K562 (cell line): ENCODE measurements at regions not wholly inside any gene's neighbourhood (a gene's known extent, or its start where the extent isn't known, plus 50 kb on each side); places are given as distances from the start of the nearest gene placed in this dataset.

Experiments
- ATAC-seq: fragments of 200-7000 bp; cut with Tn5 transposase; 3 replicates; pipeline ENCODE4 v1.9.1; 2020; ENCODE audit warnings: moderate library complexity
- BruUV-seq: library from RNA; stranded (reverse); fragments of 400-500 nt; replicated peaks from 2 replicates; lab custom pipeline; 2021; lab: Mats Ljungman, UMichigan
- CTCF ChIA-PET: fragments of 300-600 bp; formaldehyde crosslinking; extraction: SDS; loops from one replicate; lab custom pipeline; 2021; ENCODE audit warnings: low intra/inter-chr PET ratio; lab: Yijun Ruan, JAX
- POLR2A ChIA-PET: fragments of 300-600, 350-650 bp; sonication (Branson Sonifier 250); formaldehyde crosslinking; extraction: SDS; loops from one replicate; lab custom pipeline; 2021; ENCODE audit warnings: antibody characterized with exemption, inconsistent platforms; lab: Yijun Ruan, JAX
- DNase-seq, 4 experiments: peaks; one replicate each; pipeline versions ENCODE4 v3.0.0 to v3.0.0-alpha.2; 2011 to 2018; ENCODE audit warnings: low spot score in 3 of 4, mixed read lengths in 3 of 4; ENCODE audit errors: extremely low read depth in 1 of 4
- FAIRE-seq: peaks from 2 replicates; lab custom pipeline; 2011; peaks lifted over from hg19 to GRCh38; lab: Jason Lieb, UNC
- H2AFZ ChIP-seq: 2 replicates; pipeline ENCODE4 v1.6.0; 2011; ENCODE audit warnings: low read depth, low read length, control low read depth, inconsistent platforms
- H3K27ac ChIP-seq: fragments of 200-600 bp; 3 replicates; pipeline ENCODE4 v1.8.0; 2011; ENCODE audit warnings: low read depth, mild to moderate bottlenecking, control low read depth, inconsistent platforms, low read length, moderate library complexity, mixed read lengths; ENCODE audit errors: extremely low read depth
- H3K27me3 ChIP-seq, 2 experiments: fragments of 300-600 bp in 1 of 2; 2 replicates in 1 of 2; 3 replicates in 1 of 2; pipeline versions ENCODE4 v1.6.0 to v1.8.0; 2011; ENCODE audit warnings: inconsistent platforms in 2 of 2, low read length in 2 of 2, mild to moderate bottlenecking in 1 of 2, mixed read lengths in 1 of 2, moderate library complexity in 1 of 2; ENCODE audit not compliant: control insufficient read depth in 2 of 2, insufficient read depth in 2 of 2
- H3K36me3 ChIP-seq: fragments of 300-600 bp; 3 replicates; pipeline ENCODE4 v1.8.0; 2011; ENCODE audit warnings: mild to moderate bottlenecking, low read length, inconsistent platforms; ENCODE audit not compliant: control insufficient read depth, insufficient read depth
- H3K4me1 ChIP-seq, 2 experiments: fragments of 200-600 bp in 1 of 2; replicated peaks in 1 of 2; 2 replicates in 1 of 2; 3 replicates in 1 of 2; pipeline versions ENCODE4 v1.5.1 to v1.8.0; 2011; ENCODE audit warnings: inconsistent platforms in 2 of 2, low read length in 2 of 2, mild to moderate bottlenecking in 1 of 2, mixed read lengths in 1 of 2, moderate library complexity in 1 of 2; ENCODE audit not compliant: control insufficient read depth in 2 of 2, insufficient read depth in 2 of 2
- H3K4me2 ChIP-seq: 2 replicates; pipeline ENCODE4 v1.6.1; 2011; ENCODE audit warnings: low read length, control low read depth, inconsistent platforms, mixed read lengths; ENCODE audit not compliant: insufficient read depth
- H3K4me3 ChIP-seq: fragments of 200-600 bp; sonication (generic), shearing (Covaris generic); 2 replicates; pipeline ENCODE4 v1.5.1; 2016; ENCODE audit warnings: control low read depth, inconsistent platforms
- H3K79me2 ChIP-seq: fragments of 200-600 bp; 3 replicates; pipeline ENCODE4 v1.8.0; 2011; ENCODE audit warnings: low read length, inconsistent platforms; ENCODE audit not compliant: control insufficient read depth, insufficient read depth
- H3K9ac ChIP-seq, 2 experiments: 2 replicates each; pipeline versions ENCODE4 v1.6.0 to v1.6.1; 2011; ENCODE audit warnings: low read depth in 2 of 2, low read length in 2 of 2, control low read depth in 1 of 2, inconsistent platforms in 1 of 2, mild to moderate bottlenecking in 1 of 2, mixed read lengths in 1 of 2; ENCODE audit not compliant: insufficient read depth in 1 of 2
- H3K9me1 ChIP-seq: one replicate; pipeline ENCODE4 v1.6.0; 2011; ENCODE audit warnings: inconsistent platforms, mild to moderate bottlenecking, low read length, moderate library complexity; ENCODE audit not compliant: control insufficient read depth, insufficient read depth
- H3K9me3 ChIP-seq: replicated peaks from 2 replicates; pipeline ENCODE4 v1.5.1; 2011; ENCODE audit warnings: low read depth, low read length, inconsistent platforms; ENCODE audit not compliant: control insufficient read depth, insufficient read depth
- H4K20me1 ChIP-seq: replicated peaks from 2 replicates; pipeline ENCODE4 v1.6.1; 2011; ENCODE audit warnings: low read length, inconsistent platforms, mixed read lengths; ENCODE audit not compliant: control insufficient read depth, insufficient read depth
- CREB3 ChIP-seq: fragments of 450-650 bp; conservative IDR thresholded peaks from 2 replicates; pipeline ENCODE4 v1.6.1; 2016; ENCODE audit warnings: missing genetic modification characterization, low read depth, mild to moderate bottlenecking, missing compliant biosample characterization, moderate library complexity
- FOXK1 ChIP-seq: sonication (generic); formaldehyde crosslinking; IDR thresholded peaks from 2 replicates; pipeline ENCODE4 v1.8.0; 2022; ENCODE audit warnings: missing genetic modification reagents, mild to moderate bottlenecking, borderline replicate concordance
- POLR2A ChIP-seq: fragments of 450-650 bp; conservative IDR thresholded peaks from 2 replicates; pipeline ENCODE4 v1.6.1; 2016
- RBM14 ChIP-seq: fragments of 200-400 bp; formaldehyde crosslinking; IDR thresholded peaks from 2 replicates; pipeline ENCODE4 v1.6.1; 2018; ENCODE audit warnings: low read depth, mild to moderate bottlenecking, low read length, moderate library complexity, borderline replicate concordance; ENCODE audit not compliant: insufficient read depth
- TFE3 ChIP-seq: fragments of 450-650 bp; formaldehyde crosslinking; IDR thresholded peaks from 2 replicates; pipeline ENCODE4 v1.4.0; 2020; ENCODE audit warnings: mild to moderate bottlenecking, mixed read lengths
- ZKSCAN8 ChIP-seq: fragments of 200-800 bp; sonication (Bioruptor generic); IDR thresholded peaks from 2 replicates; pipeline ENCODE4 v1.6.1; 2016; ENCODE audit warnings: missing genetic modification characterization, missing compliant biosample characterization
- WGBS: fragments of 100-300 bp; shearing (Covaris generic); methylation state at CpG from one replicate; pipeline ENCODE4 v1.1.6; 2016; ENCODE audit warnings: low coverage, mixed read lengths; ENCODE audit not compliant: insufficient coverage; ENCODE audit errors: missing lambda C conversion rate; 5-methylcytosine and 5-hydroxymethylcytosine counted together
- in situ Hi-C: fragments of 300-500 bp; cut with MboI; formaldehyde crosslinking; loops from 4 replicates; pipeline ENCODE4 v1.15.0; 2018; ENCODE audit warnings: inconsistent platforms, mixed read lengths
- intact Hi-C: fragments of 100-400 bp; cut with micrococcal nuclease; formaldehyde crosslinking; loops from 2 replicates; pipeline ENCODE4 v1.14.2; 2022

DNA sequence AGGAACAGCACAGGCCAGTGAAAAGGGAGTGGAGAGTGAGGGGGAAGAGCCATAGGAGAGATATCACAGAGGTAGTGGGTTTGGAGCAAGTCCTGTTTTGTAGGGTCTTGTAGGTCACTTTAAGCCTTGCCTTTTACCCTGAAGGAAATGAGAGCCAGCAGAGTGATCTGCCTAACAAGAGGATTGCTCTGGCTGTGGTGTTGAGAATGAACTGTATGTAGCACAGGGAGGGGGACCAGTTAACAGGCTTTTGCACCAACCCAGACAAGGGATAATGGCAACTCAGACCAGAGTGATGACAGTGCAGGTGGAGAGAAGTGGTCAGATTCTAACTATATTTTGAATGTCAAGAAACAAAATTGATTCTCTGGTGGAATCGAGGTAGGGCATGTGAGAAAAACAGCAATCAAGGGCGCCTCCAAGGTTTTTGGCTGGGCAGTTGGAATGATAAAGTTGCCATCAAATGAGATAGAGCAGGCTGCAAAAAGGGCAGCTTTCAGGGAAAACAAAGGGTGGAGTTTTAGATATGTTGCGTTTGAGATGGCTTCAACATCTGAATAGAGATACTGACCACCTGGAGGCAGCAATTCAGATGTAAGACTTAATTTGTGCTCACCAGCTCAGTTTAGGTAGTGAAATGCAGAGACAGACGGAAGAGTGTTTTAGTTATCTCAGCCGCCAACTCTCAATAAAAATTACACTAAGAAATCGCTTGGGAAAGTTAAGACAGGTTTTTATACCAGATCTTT is 134.4 kb upstream of the BTBD3 start:
- CTCF ChIA-PET, result no interaction called here
- Histone ChIP-seq H4K20me1 (no peaks in the 10 kb centered on the region), H3K36me3 (no peaks in the 10 kb centered on the region), H3K4me2 (no peak overlapping the region), H3K9me3 (no peaks in the 10 kb centered on the region; the same call in 1 of the 2 replicates), H3K4me1 (no peaks in the 10 kb centered on the region), H3K4me3 (no peak overlapping the region), H3K9ac (no peak overlapping the region), H3K79me2 (no peaks in the 10 kb centered on the region), H3K9me1 (no peaks in the 10 kb centered on the region), H2AFZ (no peak overlapping the region), H3K27ac (no peak overlapping the region), H3K27me3 (no peaks in the 10 kb centered on the region)
- in situ Hi-C loops (no loop called here), intact Hi-C loops (no loop called here)
- 3% methylated on average over 6 of the region's 6 CpGs for WGBS
- FAIRE-seq (no peak), ATAC-seq (no peak), DNase-seq (no peak)
- BruUV-seq, result no TSS peak
- TF ChIP-seq TFE3 (CRISPR knock-in tag), result no peak
- no peak for TF ChIP-seq CREB3
- TF ChIP-seq FOXK1 (CRISPR knock-in tag), result no peak
- no peak for TF ChIP-seq ZKSCAN8
- no peak for TF ChIP-seq RBM14
- TF ChIP-seq POLR2A, result no peak
- POLR2A ChIA-PET, result no interaction called here
